Adrenal gland (tissue), 9 donors: ENCODE measurements at regions not wholly inside any gene's neighbourhood (a gene's known extent, or its start where the extent isn't known, plus 50 kb on each side); places are given as distances from the start of the nearest gene placed in this dataset.
A peak's percentile ranks its signal among the peaks of the same experiment; 100 is the strongest.

Experiments used
- DNase-seq, 7 donors: peaks; one replicate each; pipeline ENCODE4 v3.0.0-alpha.2; 2019 to 2020
- H3K27ac ChIP-seq, 5 donors: fragments of 200-600 bp; sonication (generic) in 4 of 5; 1 replicate in 3 of 5; 2 replicates in 2 of 5; pipeline versions ENCODE4 v1.5.1 to v1.8.0; 2016 to 2020; ENCODE audit warnings: mild to moderate bottlenecking in 1 of 5
- H3K27me3 ChIP-seq: fragments of 200-600 bp; 2 replicates; pipeline ENCODE4 v1.8.0; 2021
- H3K36me3 ChIP-seq, 2 donors: fragments of 200-600 bp; replicated peaks in 1 of 2; 1 replicate in 1 of 2; 2 replicates in 1 of 2; pipeline versions ENCODE4 v1.5.1 to v1.8.0; 2018 to 2022
- H3K4me1 ChIP-seq, 2 donors: fragments of 200-600 bp; replicated peaks in 1 of 2; 1 replicate in 1 of 2; 2 replicates in 1 of 2; pipeline versions ENCODE4 v1.5.1 to v1.8.0; 2018 to 2021
- H3K4me3 ChIP-seq, 4 donors: fragments of 200-600 bp; sonication (generic) in 3 of 4; one replicate each; pipeline ENCODE4 v1.5.1; 2016 to 2018
- H3K9me3 ChIP-seq, 3 donors: fragments of 200-600 bp; sonication (generic) in 1 of 3; replicated peaks in 1 of 3; 1 replicate in 2 of 3; 2 replicates in 1 of 3; pipeline versions ENCODE4 v1.5.1 to v1.8.0; 2016 to 2021
- POLR2A ChIP-seq, 2 donors: fragments of 450-650 bp; IDR thresholded peaks; one replicate each; pipeline ENCODE4 v1.6.1; 2017; ENCODE audit warnings: antibody characterized with exemption in 2 of 2, mild to moderate bottlenecking in 2 of 2, moderate library complexity in 1 of 2
- WGBS, 4 donors: extraction: QIAGEN DNeasy Blood & Tissue Kit in 2 of 4; methylation state at CpG; one replicate each; pipeline versions ENCODE4 v1.1.5 to v1.1.7; 2013 to 2017; 5-methylcytosine and 5-hydroxymethylcytosine counted together
- intact Hi-C, 2 donors: fragments of 100-400 bp; cut with DNase I; formaldehyde crosslinking; loops; one replicate each; pipeline versions ENCODE4 v1.14.1 to v1.15.0; 2022 to 2023
- TF ChIP-seq, protein P1 (sequence below), 6 experiments: fragments of 450-650 bp in 4 of 6; fragments of 200-600 bp in 2 of 6; sonication (generic) in 1 of 6; IDR thresholded peaks; 1 replicate in 5 of 6; 2 replicates in 1 of 6; pipeline versions ENCODE4 v1.5.1 to v1.8.0; 2016 to 2021; ENCODE audit warnings: antibody characterized with exemption in 6 of 6, mild to moderate bottlenecking in 2 of 6, moderate library complexity in 1 of 6
- donor health status: healthy with polysubstance abuse.
- donor health status: Bipolar disorder and iron deficiency.
- donor health status: DM: yes; HTN: yes; CAD: no.
- donor health status: DM: no; HTN: no; CAD: no.
- donor health status: DM: no; HTN: no; CAD: no.

- WGBS, 4 donors: 76 to 85% (median 82%) methylated on average over 5 of the region's 5 CpGs
- H3K36me3 ChIP-seq: no peaks in the 10 kb centered on the region
- intact Hi-C loops: no loop called here
These were observed 441.2 kb downstream of the IRX1 start for GRCh38 chr5:4036861-4037260.

DNA sequence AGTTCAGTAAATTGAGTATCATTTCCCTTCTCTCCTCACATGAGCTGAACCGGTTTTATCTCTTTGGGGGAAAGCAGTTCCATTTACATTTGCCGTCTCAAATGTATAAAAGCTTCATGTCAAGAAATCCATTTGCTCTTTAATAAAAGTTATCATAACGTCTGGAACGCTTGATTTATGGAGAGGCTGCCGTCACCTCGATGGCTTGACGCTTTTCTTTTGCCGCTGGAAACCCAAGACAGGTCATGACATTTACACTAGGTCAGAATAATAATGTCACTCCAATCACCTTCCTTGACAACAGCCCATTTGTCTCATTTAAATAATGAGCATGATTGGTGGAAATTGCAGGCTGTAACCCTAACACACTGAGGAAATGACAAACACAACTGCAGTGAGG, 443.4 kb downstream of the IRX1 start:
- Histone ChIP-seq H3K9me3 (no peaks in the 10 kb centered on the region), H3K4me1 (no peaks in the 10 kb centered on the region), H3K27me3 (no peaks in the 10 kb centered on the region), H3K27ac (no peak overlapping the region), H3K36me3 (no peaks in the 10 kb centered on the region), H3K4me3 (no peak overlapping the region)
- intact Hi-C loops: no loop called here
- DNase-seq: no peak
- 31 to 35% (median 33%) methylated on average over 8 of the region's 8 CpGs for WGBS, 4 donors
- no peak for TF ChIP-seq POLR2A (IDR thresholded peaks at IDR 0.05)
- TF ChIP-seq, protein P1, sequence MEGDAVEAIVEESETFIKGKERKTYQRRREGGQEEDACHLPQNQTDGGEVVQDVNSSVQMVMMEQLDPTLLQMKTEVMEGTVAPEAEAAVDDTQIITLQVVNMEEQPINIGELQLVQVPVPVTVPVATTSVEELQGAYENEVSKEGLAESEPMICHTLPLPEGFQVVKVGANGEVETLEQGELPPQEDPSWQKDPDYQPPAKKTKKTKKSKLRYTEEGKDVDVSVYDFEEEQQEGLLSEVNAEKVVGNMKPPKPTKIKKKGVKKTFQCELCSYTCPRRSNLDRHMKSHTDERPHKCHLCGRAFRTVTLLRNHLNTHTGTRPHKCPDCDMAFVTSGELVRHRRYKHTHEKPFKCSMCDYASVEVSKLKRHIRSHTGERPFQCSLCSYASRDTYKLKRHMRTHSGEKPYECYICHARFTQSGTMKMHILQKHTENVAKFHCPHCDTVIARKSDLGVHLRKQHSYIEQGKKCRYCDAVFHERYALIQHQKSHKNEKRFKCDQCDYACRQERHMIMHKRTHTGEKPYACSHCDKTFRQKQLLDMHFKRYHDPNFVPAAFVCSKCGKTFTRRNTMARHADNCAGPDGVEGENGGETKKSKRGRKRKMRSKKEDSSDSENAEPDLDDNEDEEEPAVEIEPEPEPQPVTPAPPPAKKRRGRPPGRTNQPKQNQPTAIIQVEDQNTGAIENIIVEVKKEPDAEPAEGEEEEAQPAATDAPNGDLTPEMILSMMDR (IDR thresholded peaks at IDR 0.05): no peak

More at GRCh38 chr5:4036861-4037260, 441.2 kb downstream of the IRX1 start:
- Histone ChIP-seq H3K9me3 (no peaks in the 10 kb centered on the region), H3K27ac (no peak overlapping the region), H3K27me3 (no peaks in the 10 kb centered on the region), H3K4me1 (no peaks in the 10 kb centered on the region), H3K4me3 (no peak overlapping the region)
- TF ChIP-seq POLR2A (IDR thresholded peaks at IDR 0.05): no peak
- no peak for DNase-seq

GRCh38 chr5:4042311-4042710, 446.7 kb downstream of the IRX1 start:
- Histone ChIP-seq H3K4me1 (no peaks in the 10 kb centered on the region), H3K27me3 (no peaks in the 10 kb centered on the region), H3K36me3 (no peaks in the 10 kb centered on the region), H3K9me3 (no peaks in the 10 kb centered on the region), H3K27ac (no peak overlapping the region), H3K4me3 (no peak overlapping the region)
- DNase-seq: peak in 1 of 7 donors; percentile 15
- WGBS, 4 donors: 37 to 66% (median 58%) methylated on average over 2 of the region's 2 CpGs
- no peak for TF ChIP-seq POLR2A (IDR thresholded peaks at IDR 0.05)
- TF ChIP-seq, protein P1 (IDR thresholded peaks at IDR 0.05): no peak
- intact Hi-C loops: no loop called here

DNA sequence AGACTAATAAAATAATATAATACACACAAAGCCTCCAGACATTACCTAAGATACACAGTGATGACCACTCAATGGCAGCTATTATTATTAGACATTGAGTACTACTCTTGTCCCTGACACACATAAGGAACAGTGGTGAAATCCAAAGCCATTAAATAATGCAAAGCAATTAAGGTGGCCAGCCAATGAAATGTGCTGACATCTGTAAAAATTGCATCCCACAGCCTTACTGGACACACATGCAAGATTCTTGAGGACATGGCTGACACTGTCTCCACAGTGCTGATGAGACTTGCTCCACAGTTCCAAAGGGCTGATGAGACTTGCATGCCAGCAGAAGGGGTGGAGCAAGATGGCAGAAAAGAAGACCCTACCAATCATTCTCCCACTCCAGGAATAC, 447.5 kb downstream of the IRX1 start:
- intact Hi-C loops: no loop called here
- DNase-seq: no peak
- Histone ChIP-seq H3K27ac (no peak overlapping the region), H3K36me3 (no peaks in the 10 kb centered on the region), H3K27me3 (no peaks in the 10 kb centered on the region), H3K9me3 (no peaks in the 10 kb centered on the region), H3K4me1 (no peaks in the 10 kb centered on the region), H3K4me3 (no peak overlapping the region)
- TF ChIP-seq, protein P1 (IDR thresholded peaks at IDR 0.05): no peak
- no peak for TF ChIP-seq POLR2A (IDR thresholded peaks at IDR 0.05)

DNA sequence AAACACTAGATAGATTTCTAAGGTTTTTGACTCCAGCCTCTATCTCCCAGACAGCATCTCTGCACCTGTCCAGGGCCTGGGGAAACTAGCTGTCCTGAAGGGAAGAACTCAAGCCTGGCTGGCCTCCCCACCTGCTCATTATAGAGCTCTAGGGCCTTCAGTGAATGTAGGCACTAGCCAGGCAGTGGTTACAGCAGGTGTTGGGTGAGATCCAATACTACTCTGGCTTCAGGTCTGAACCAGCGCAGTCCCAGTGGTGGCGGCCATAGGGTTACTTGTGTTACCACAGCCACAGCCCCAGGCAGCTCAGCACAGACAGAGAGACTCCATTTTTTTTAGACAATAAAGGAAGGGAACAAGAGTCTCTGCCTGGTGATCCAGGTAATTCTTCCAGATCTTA, 449.2 kb downstream of the IRX1 start:
- Histone ChIP-seq H3K27me3 (no peaks in the 10 kb centered on the region), H3K9me3 (no peaks in the 10 kb centered on the region), H3K27ac (no peak overlapping the region), H3K4me1 (no peaks in the 10 kb centered on the region), H3K4me3 (no peak overlapping the region), H3K36me3 (no peaks in the 10 kb centered on the region)
- WGBS, 4 donors: 86 to 100% (median 96%) methylated on average over 2 of the region's 2 CpGs
- intact Hi-C loops: no loop called here
- DNase-seq: no peak
- TF ChIP-seq POLR2A (IDR thresholded peaks at IDR 0.05): no peak
- TF ChIP-seq, protein P1 (IDR thresholded peaks at IDR 0.05): no peak
